ENCODE measurements at regions not wholly inside any gene's neighbourhood (a gene's known extent, or its start where the extent isn't known, plus 50 kb on each side); places are given as distances from the start of the nearest gene placed in this dataset.

DNA sequence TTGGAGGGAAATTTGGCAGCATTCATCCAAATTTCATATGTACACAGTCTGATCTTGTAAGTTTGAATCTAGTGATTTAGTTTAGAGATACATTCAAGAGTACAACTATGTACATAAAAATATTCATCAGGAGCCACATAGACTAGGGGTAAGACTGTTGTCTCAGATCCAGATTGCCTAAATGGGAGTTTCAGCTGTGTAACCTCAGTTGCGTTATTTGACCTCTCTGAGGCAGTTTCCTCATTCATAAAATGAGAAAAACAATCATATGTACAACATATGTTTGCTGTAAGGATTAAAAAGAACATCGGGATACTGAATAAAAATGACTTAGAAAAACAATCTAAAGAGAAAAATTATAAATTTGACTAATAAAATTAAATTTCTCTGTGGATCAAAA is 577.5 kb downstream of the RPL10L start:
- no peaks in the 10 kb centered on the region for H3K36me3 ChIP-seq (ENCODE audit: low read depth, missing control alignments)
- intact Hi-C loops (cut with DNase I; ENCODE audit: low total_unique reads), result no loop called here
- 58 to 63% methylated on average over 2 of the region's 2 CpGs for WGBS, 2 donors
- H3K4me1 ChIP-seq, result no peaks in the 10 kb centered on the region
- no peaks in the 10 kb centered on the region for H3K9me3 ChIP-seq
- no peak overlapping the region for H3K4me3 ChIP-seq
- no peaks in the 10 kb centered on the region for H3K27me3 ChIP-seq
- H3K27ac ChIP-seq, result no peak overlapping the region
- no peak for TF ChIP-seq POLR2A (IDR thresholded peaks at IDR 0.05)
- TF ChIP-seq, protein P1, sequence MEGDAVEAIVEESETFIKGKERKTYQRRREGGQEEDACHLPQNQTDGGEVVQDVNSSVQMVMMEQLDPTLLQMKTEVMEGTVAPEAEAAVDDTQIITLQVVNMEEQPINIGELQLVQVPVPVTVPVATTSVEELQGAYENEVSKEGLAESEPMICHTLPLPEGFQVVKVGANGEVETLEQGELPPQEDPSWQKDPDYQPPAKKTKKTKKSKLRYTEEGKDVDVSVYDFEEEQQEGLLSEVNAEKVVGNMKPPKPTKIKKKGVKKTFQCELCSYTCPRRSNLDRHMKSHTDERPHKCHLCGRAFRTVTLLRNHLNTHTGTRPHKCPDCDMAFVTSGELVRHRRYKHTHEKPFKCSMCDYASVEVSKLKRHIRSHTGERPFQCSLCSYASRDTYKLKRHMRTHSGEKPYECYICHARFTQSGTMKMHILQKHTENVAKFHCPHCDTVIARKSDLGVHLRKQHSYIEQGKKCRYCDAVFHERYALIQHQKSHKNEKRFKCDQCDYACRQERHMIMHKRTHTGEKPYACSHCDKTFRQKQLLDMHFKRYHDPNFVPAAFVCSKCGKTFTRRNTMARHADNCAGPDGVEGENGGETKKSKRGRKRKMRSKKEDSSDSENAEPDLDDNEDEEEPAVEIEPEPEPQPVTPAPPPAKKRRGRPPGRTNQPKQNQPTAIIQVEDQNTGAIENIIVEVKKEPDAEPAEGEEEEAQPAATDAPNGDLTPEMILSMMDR (IDR thresholded peaks at IDR 0.05), result no peak
- DNase-seq, result no peak

- peak; percentile 42 for DNase-seq
- 52 to 67% methylated on average over 10 of the region's 10 CpGs for WGBS, 2 donors
Measured at GRCh38 chr14:46063872-46064271, 587.7 kb downstream of the RPL10L start.

GRCh38 chr14:46058964-46059563 is 592.5 kb downstream of the RPL10L start:
- TF ChIP-seq, protein P1 (IDR thresholded peaks at IDR 0.05), result no peak
- TF ChIP-seq POLR2A (IDR thresholded peaks at IDR 0.05), result no peak
- no peak for DNase-seq
- intact Hi-C loops (cut with DNase I; ENCODE audit: low total_unique reads), result no loop called here

More at GRCh38 chr14:46063872-46064271, 587.7 kb downstream of the RPL10L start:
- Histone ChIP-seq H3K27ac (no peak overlapping the region), H3K9me3 (no peaks in the 10 kb centered on the region), H3K4me3 (no peak overlapping the region), H3K4me1 (no peaks in the 10 kb centered on the region), H3K36me3 (ENCODE audit: low read depth, missing control alignments) (no peaks in the 10 kb centered on the region), H3K27me3 (no peaks in the 10 kb centered on the region)
- intact Hi-C loops (cut with DNase I; ENCODE audit: low total_unique reads), result no loop called here
- TF ChIP-seq, protein P1 (IDR thresholded peaks at IDR 0.05), result no peak
- no peak for TF ChIP-seq POLR2A (IDR thresholded peaks at IDR 0.05)

GRCh38 chr14:46057799-46058198 is 593.8 kb downstream of the RPL10L start:
- TF ChIP-seq, protein P1 (IDR thresholded peaks at IDR 0.05), result no peak
- TF ChIP-seq POLR2A (IDR thresholded peaks at IDR 0.05), result no peak
- no peak for DNase-seq
- Histone ChIP-seq H3K4me1 (no peaks in the 10 kb centered on the region), H3K27me3 (no peaks in the 10 kb centered on the region), H3K27ac (no peak overlapping the region), H3K9me3 (no peaks in the 10 kb centered on the region), H3K36me3 (ENCODE audit: low read depth, missing control alignments) (no peaks in the 10 kb centered on the region), H3K4me3 (no peak overlapping the region)
- intact Hi-C loops (cut with DNase I; ENCODE audit: low total_unique reads), result no loop called here

More at GRCh38 chr14:46058964-46059563, 592.5 kb downstream of the RPL10L start:
- 74 to 80% methylated on average over 4 of the region's 4 CpGs for WGBS, 2 donors
- Histone ChIP-seq H3K4me1 (no peaks in the 10 kb centered on the region), H3K36me3 (ENCODE audit: low read depth, missing control alignments) (no peaks in the 10 kb centered on the region), H3K27me3 (no peaks in the 10 kb centered on the region), H3K27ac (no peak overlapping the region), H3K9me3 (no peaks in the 10 kb centered on the region), H3K4me3 (no peak overlapping the region)

DNA sequence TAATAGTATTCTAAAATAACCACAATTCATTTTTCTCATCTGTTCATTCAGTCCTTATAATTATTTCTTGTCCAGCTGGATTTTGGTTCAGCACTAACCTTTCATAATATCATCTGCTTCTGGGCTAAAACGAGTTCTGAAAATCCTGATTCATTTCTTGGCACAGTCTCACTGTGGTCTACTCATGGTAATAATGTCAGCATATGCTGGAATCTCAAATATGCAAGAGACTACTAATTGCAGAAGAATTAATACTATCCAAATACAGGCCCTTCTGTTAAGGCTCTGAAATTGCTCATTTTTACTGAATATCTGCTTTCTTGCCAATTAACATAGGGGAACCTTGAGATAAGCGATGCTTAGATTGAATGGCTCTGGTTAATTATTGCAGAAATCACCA is 597.1 kb downstream of the RPL10L start:
- Histone ChIP-seq H3K27me3 (no peaks in the 10 kb centered on the region), H3K4me1 (no peaks in the 10 kb centered on the region), H3K9me3 (no peaks in the 10 kb centered on the region), H3K4me3 (no peak overlapping the region), H3K36me3 (ENCODE audit: low read depth, missing control alignments) (no peaks in the 10 kb centered on the region), H3K27ac (no peak overlapping the region)
- intact Hi-C loops (cut with DNase I; ENCODE audit: low total_unique reads), result no loop called here
- WGBS, 2 donors, result 36 to 37% methylated on average over 2 of the region's 2 CpGs
- DNase-seq, result no peak
- TF ChIP-seq POLR2A (IDR thresholded peaks at IDR 0.05), result no peak
- TF ChIP-seq, protein P1 (IDR thresholded peaks at IDR 0.05), result no peak
